GM23338 (cell line): ENCODE measurements at regions not wholly inside any gene's neighbourhood (a gene's known extent, or its start where the extent isn't known, plus 50 kb on each side); places are given as distances from the start of the nearest gene placed in this dataset.

Experiments used
- ATAC-seq: fragments of 200-7000 bp; cut with Tn5 transposase; 3 replicates; pipeline ENCODE4 v1.9.1; 2020
- DNase-seq: peaks from one replicate; pipeline ENCODE4 v3.0.0-alpha.2; 2015; ENCODE audit warnings: low spot score
- H2AFZ ChIP-seq: fragments of 200-600 bp; sonication (generic); 2 replicates; pipeline ENCODE4 v1.8.0; 2016; ENCODE audit warnings: antibody characterized with exemption, mild to moderate bottlenecking, moderate library complexity
- H3F3A ChIP-seq: fragments of 200-600 bp; sonication (generic); replicated peaks from 2 replicates; pipeline ENCODE4 v1.8.0; 2017; ENCODE audit warnings: antibody characterized with exemption, mixed run types, low read depth
- H3K27ac ChIP-seq: fragments of 200-600 bp; sonication (generic); 2 replicates; pipeline ENCODE4 v1.6.1; 2016; ENCODE audit warnings: low read depth
- H3K27me3 ChIP-seq: fragments of 200-600 bp; sonication (generic); 2 replicates; pipeline ENCODE4 v1.8.0; 2016; ENCODE audit warnings: mild to moderate bottlenecking, mixed run types, moderate library complexity; ENCODE audit not compliant: insufficient read depth
- H3K36me3 ChIP-seq: fragments of 200-600 bp; sonication (generic); 2 replicates; pipeline ENCODE4 v1.8.0; 2016; ENCODE audit warnings: mild to moderate bottlenecking; ENCODE audit not compliant: insufficient read depth
- H3K4me1 ChIP-seq: fragments of 200-600 bp; sonication (generic); 2 replicates; pipeline ENCODE4 v1.8.0; 2016; ENCODE audit warnings: mild to moderate bottlenecking, moderate library complexity; ENCODE audit not compliant: insufficient read depth
- H3K4me2 ChIP-seq: fragments of 200-600 bp; sonication (generic); 2 replicates; pipeline ENCODE4 v1.7.1; 2017; ENCODE audit warnings: mixed run types
- H3K4me3 ChIP-seq: fragments of 200-600 bp; sonication (generic); 2 replicates; pipeline ENCODE4 v1.6.1; 2016; ENCODE audit warnings: mixed run types
- H3K79me2 ChIP-seq: fragments of 200-600 bp; sonication (generic); replicated peaks from 2 replicates; pipeline ENCODE4 v1.8.0; 2017; ENCODE audit warnings: mild to moderate bottlenecking; ENCODE audit not compliant: insufficient read depth
- H3K9me2 ChIP-seq: fragments of 200-600 bp; sonication (generic); 2 replicates; pipeline ENCODE4 v1.8.0; 2017; ENCODE audit not compliant: insufficient read depth
- H4K20me1 ChIP-seq: fragments of 200-600 bp; sonication (generic); replicated peaks from 2 replicates; pipeline ENCODE4 v1.8.0; 2017; ENCODE audit warnings: mild to moderate bottlenecking; ENCODE audit not compliant: insufficient read depth
- H3K27ac Mint-ChIP-seq: 2 replicates; pipeline ENCODE4 v1.8.0; 2020; ENCODE audit warnings: inconsistent platforms, mild to moderate bottlenecking, moderate library complexity, mixed read lengths
- H3K27me3 Mint-ChIP-seq: 3 replicates; pipeline ENCODE4 v1.8.0; 2022; ENCODE audit warnings: low read depth, mild to moderate bottlenecking, moderate library complexity, mixed read lengths, inconsistent platforms; ENCODE audit not compliant: insufficient read depth, poor library complexity
- H3K36me3 Mint-ChIP-seq: 3 replicates; pipeline ENCODE4 v1.8.0; 2021; ENCODE audit warnings: low read depth, mild to moderate bottlenecking, inconsistent platforms, moderate library complexity, mixed read lengths
- H3K4me1 Mint-ChIP-seq: 3 replicates; pipeline ENCODE4 v1.8.0; 2020; ENCODE audit warnings: mild to moderate bottlenecking, inconsistent platforms, mixed read lengths
- H3K4me3 Mint-ChIP-seq: 3 replicates; pipeline ENCODE4 v1.8.0; 2021; ENCODE audit warnings: moderate library complexity, mild to moderate bottlenecking, inconsistent platforms, mixed read lengths
- H3K9me3 Mint-ChIP-seq: 3 replicates; pipeline ENCODE4 v1.8.0; 2020; ENCODE audit warnings: moderate library complexity, mild to moderate bottlenecking, inconsistent platforms, mixed read lengths
- EZH2 ChIP-seq: fragments of 200-600 bp; sonication (generic); IDR thresholded peaks from one replicate; pipeline ENCODE4 v1.8.0; 2017; ENCODE audit warnings: antibody characterized with exemption, mild to moderate bottlenecking, low read depth; ENCODE audit not compliant: unreplicated experiment
- NANOG ChIP-seq: IDR thresholded peaks from 2 replicates; pipeline ENCODE4 v1.6.1; 2016; ENCODE audit warnings: antibody characterized with exemption, borderline replicate concordance
- ZNF462 ChIP-seq: fragments of 250-450 bp; sonication (Bioruptor Pico); IDR thresholded peaks from 2 replicates; pipeline ENCODE4 v1.5.0; 2020; ENCODE audit warnings: mild to moderate bottlenecking, moderate library complexity
- TF ChIP-seq, protein P1 (sequence below), 2 experiments: fragments of 200-600 bp in 1 of 2; sonication (generic) in 1 of 2; conservative IDR thresholded peaks; 2 replicates each; pipeline versions ENCODE4 v1.5.1 to v1.6.1; 2016 to 2017; ENCODE audit warnings: antibody characterized with exemption in 2 of 2, low read depth in 2 of 2, mild to moderate bottlenecking in 2 of 2, moderate library complexity in 1 of 2

DNA sequence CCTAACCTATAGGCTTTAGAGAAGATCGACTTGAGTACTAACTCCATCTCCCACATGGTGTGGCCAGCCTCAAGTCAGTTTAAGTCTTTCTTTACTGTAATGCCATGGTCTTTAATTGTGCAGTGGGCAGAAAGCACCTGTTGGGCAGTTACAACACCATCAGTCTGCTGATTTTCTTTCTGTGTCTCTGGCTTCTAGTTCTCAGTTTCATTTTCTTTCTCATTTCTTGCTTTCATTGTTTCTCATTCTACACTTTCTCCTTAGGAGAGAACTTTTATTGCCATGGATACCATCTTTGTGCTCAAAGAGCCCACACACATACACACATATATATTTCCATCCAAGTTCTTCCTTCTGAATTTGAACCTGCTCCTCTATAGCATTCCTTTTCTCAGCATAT, 96.1 kb upstream of the SLC16A7 start (continued):
- TF ChIP-seq, protein P1, sequence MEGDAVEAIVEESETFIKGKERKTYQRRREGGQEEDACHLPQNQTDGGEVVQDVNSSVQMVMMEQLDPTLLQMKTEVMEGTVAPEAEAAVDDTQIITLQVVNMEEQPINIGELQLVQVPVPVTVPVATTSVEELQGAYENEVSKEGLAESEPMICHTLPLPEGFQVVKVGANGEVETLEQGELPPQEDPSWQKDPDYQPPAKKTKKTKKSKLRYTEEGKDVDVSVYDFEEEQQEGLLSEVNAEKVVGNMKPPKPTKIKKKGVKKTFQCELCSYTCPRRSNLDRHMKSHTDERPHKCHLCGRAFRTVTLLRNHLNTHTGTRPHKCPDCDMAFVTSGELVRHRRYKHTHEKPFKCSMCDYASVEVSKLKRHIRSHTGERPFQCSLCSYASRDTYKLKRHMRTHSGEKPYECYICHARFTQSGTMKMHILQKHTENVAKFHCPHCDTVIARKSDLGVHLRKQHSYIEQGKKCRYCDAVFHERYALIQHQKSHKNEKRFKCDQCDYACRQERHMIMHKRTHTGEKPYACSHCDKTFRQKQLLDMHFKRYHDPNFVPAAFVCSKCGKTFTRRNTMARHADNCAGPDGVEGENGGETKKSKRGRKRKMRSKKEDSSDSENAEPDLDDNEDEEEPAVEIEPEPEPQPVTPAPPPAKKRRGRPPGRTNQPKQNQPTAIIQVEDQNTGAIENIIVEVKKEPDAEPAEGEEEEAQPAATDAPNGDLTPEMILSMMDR (conservative IDR thresholded peaks at IDR 0.05; ENCODE audit: low read depth in 2 of 2) = no peak

- Histone ChIP-seq H3K4me2 (no peak overlapping the region), H3F3A (no peaks in the 10 kb centered on the region), H3K27me3 (no peaks in the 10 kb centered on the region), H3K4me1 (peaks cover 3% of the 10 kb centered on the region; the same call in 1 of the 2 replicates), H4K20me1 (no peaks in the 10 kb centered on the region), H3K9me2 (no peaks in the 10 kb centered on the region), H2AFZ (peak overlapping the region; percentile 57; the same call in 1 of the 2 replicates), H3K79me2 (no peaks in the 10 kb centered on the region), H3K36me3 (no peaks in the 10 kb centered on the region), H3K4me3 (no peak overlapping the region), H3K27ac (no peak overlapping the region)
- Mint-ChIP-seq H3K27ac (no peak overlapping the region), H3K27me3 (no peaks in the 10 kb centered on the region), H3K36me3 (no peaks in the 10 kb centered on the region), H3K4me3 (no peak overlapping the region), H3K9me3 (no peaks in the 10 kb centered on the region), H3K4me1 (no peaks in the 10 kb centered on the region; the same call in 2 of the 3 replicates)
- TF ChIP-seq EZH2 (no peak), ZNF462 (CRISPR knock-in tag) (no peak), NANOG (no peak)
- DNase-seq = no peak
- no peak for ATAC-seq
Measured at GRCh38 chr12:59494617-59495016, 101.2 kb upstream of the SLC16A7 start.
